Left ventricle myocardium inferior (tissue), 1 donor: ENCODE measurements at regions not wholly inside any gene's neighbourhood (a gene's known extent, or its start where the extent isn't known, plus 50 kb on each side); places are given as distances from the start of the nearest gene placed in this dataset.

ENCODE experiments used
- DNase-seq: peaks from one replicate; pipeline ENCODE4 v3.0.0-alpha.2; 2020
- H3K27ac ChIP-seq: fragments of 200-600 bp; replicated peaks from 2 replicates; pipeline ENCODE4 v1.8.0; 2021
- H3K27me3 ChIP-seq: fragments of 200-600 bp; 2 replicates; pipeline ENCODE4 v1.8.0; 2021; ENCODE audit warnings: low read depth
- H3K36me3 ChIP-seq: fragments of 200-600 bp; 2 replicates; pipeline ENCODE4 v1.8.0; 2021
- H3K4me1 ChIP-seq: fragments of 200-600 bp; 2 replicates; pipeline ENCODE4 v1.8.0; 2021
- H3K4me3 ChIP-seq: fragments of 200-600 bp; 2 replicates; pipeline ENCODE4 v1.8.0; 2021; ENCODE audit warnings: mild to moderate bottlenecking, moderate library complexity
- H3K9me3 ChIP-seq: fragments of 200-600 bp; replicated peaks from 2 replicates; pipeline ENCODE4 v1.8.0; 2021
- intact Hi-C: fragments of 100-400 bp; cut with micrococcal nuclease; formaldehyde crosslinking; loops from one replicate; pipeline ENCODE4 v1.11.0; 2022
- TF ChIP-seq, protein P1 (sequence below): fragments of 200-600 bp; IDR thresholded peaks from 2 replicates; pipeline ENCODE4 v1.8.0; 2021; ENCODE audit warnings: antibody characterized with exemption, mild to moderate bottlenecking, borderline replicate concordance
- donor health status: DM: no; HTN: yes; CAD: no; lungs with severe emphysema.

DNA sequence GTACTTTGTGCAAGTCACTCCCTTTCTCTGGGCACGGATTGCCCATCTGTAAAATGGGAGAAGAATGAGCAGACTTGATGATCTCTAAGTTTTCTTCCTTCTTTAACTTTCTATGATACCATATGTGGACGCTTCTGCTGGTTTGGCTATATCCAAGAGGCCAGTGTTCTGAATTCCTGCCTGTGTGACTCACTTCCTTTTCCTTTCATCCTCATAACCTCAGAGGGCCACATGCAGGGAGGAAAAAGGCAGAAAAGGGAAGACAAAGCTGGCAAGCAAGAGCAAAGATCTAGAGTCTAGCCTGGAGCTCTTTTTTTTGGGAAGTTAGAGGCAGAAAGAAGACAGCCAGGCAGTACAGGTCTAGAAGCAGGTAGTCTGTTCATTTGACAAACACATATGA, 151.2 kb downstream of the OMA1 start:
- intact Hi-C loops, result no loop called here
- Histone ChIP-seq H3K9me3 (no peaks in the 10 kb centered on the region), H3K36me3 (no peaks in the 10 kb centered on the region), H3K27ac (no peak overlapping the region), H3K4me1 (peaks cover 26% of the 10 kb centered on the region), H3K27me3 (no peaks in the 10 kb centered on the region), H3K4me3 (no peak overlapping the region)
- no peak for DNase-seq
- TF ChIP-seq, protein P1, sequence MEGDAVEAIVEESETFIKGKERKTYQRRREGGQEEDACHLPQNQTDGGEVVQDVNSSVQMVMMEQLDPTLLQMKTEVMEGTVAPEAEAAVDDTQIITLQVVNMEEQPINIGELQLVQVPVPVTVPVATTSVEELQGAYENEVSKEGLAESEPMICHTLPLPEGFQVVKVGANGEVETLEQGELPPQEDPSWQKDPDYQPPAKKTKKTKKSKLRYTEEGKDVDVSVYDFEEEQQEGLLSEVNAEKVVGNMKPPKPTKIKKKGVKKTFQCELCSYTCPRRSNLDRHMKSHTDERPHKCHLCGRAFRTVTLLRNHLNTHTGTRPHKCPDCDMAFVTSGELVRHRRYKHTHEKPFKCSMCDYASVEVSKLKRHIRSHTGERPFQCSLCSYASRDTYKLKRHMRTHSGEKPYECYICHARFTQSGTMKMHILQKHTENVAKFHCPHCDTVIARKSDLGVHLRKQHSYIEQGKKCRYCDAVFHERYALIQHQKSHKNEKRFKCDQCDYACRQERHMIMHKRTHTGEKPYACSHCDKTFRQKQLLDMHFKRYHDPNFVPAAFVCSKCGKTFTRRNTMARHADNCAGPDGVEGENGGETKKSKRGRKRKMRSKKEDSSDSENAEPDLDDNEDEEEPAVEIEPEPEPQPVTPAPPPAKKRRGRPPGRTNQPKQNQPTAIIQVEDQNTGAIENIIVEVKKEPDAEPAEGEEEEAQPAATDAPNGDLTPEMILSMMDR, result no peak

DNA sequence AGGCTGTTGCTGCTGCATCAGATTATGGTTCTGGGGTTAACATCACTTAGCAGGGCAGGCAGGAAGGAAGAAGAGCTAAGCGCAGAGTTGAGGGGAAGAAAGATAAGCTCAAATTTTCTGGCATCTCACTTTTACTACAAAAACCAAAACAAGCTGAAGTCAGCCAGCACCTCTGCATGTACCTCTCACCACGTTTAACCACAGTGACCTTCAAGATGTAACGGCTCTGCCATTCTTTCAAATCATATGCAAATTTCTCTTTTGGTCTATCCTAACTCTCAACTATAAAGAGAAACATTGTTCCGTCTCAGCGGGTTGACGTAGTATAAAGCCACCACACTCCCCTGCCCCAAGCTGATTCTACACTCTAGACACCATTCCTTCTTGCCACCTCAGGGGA, 154.4 kb downstream of the OMA1 start:
- Histone ChIP-seq H3K4me3 (no peak overlapping the region), H3K27me3 (no peaks in the 10 kb centered on the region), H3K4me1 (peaks cover 17% of the 10 kb centered on the region), H3K36me3 (no peaks in the 10 kb centered on the region), H3K9me3 (no peaks in the 10 kb centered on the region), H3K27ac (no peak overlapping the region)
- TF ChIP-seq, protein P1, result no peak
- intact Hi-C loops, result no loop called here
- DNase-seq, result no peak

DNA sequence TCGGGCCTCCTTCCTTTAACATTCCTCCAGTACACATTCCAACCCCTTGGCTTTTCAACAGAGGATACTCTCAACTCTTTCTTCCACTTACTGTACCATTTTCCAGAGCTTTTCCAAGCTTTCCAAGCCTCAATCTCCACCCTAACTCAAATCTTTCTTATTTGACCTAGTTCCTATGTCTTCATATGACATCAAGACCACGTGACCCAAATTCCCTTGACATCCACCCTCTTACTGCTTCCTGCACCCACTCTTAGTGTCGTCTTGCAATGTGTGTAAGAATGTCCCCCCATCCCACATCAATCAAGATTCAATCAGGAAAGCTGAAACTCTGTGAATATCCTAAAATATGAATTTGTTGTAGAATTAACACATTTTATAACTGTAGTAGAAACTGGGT, 155.0 kb downstream of the OMA1 start:
- no peak for DNase-seq
- intact Hi-C loops, result no loop called here

DNA sequence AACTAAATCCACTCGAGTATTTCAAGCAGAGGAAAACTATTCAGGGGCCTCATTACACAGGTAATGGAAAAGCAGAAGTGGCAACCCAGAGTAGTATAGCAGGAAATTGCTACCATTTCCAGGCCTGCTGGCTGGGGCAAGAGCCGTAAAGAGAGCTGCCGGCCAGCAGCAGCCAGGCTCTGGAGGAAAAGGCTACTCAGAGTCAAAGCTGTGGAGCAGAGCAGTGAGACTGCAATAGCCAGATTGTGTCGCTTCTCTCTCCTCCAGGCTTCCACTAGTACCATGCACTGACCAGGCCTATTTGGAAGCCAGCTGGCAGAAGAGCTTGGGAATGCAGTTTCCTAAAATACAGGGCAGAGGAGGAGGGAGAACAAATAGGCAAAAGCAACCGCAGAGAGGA, 155.5 kb downstream of the OMA1 start:
- Histone ChIP-seq H3K27me3 (no peaks in the 10 kb centered on the region), H3K36me3 (no peaks in the 10 kb centered on the region), H3K9me3 (no peaks in the 10 kb centered on the region), H3K4me1 (peaks cover 17% of the 10 kb centered on the region), H3K4me3 (no peak overlapping the region), H3K27ac (peak overlapping the region; percentile 38)
- peak; percentile 20 for DNase-seq
- intact Hi-C loops, result no loop called here
- TF ChIP-seq, protein P1, result no peak

More for the DNA sequence above, 155.0 kb downstream of the OMA1 start:
- peaks cover 17% of the 10 kb centered on the region for H3K4me1 ChIP-seq
- H3K9me3 ChIP-seq, result no peaks in the 10 kb centered on the region
- TF ChIP-seq, protein P1, result no peak
- no peaks in the 10 kb centered on the region for H3K36me3 ChIP-seq
- no peak overlapping the region for H3K4me3 ChIP-seq
- no peaks in the 10 kb centered on the region for H3K27me3 ChIP-seq
- no peak overlapping the region for H3K27ac ChIP-seq

DNA sequence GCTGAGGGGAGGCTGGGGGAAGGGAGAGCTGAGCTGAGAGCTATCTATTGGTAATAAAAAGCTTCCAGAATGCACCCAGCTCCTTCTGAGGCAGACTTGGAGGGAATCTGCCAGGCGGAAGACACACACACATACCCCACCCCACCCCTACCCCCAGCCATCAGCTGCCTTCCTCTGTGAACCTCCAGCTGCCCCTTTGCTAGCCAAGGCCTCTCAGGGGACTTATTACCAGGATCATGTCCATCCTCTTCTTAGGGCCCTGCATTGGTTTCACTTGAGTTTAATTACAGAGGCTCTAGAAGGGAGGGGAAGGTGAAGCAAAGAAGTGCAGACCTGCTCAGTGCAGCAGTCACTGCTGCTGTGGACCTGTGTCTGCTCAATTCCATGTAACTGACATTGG, 156.4 kb downstream of the OMA1 start:
- intact Hi-C loops, result no loop called here
- TF ChIP-seq, protein P1, result no peak
- no peak for DNase-seq

DNA sequence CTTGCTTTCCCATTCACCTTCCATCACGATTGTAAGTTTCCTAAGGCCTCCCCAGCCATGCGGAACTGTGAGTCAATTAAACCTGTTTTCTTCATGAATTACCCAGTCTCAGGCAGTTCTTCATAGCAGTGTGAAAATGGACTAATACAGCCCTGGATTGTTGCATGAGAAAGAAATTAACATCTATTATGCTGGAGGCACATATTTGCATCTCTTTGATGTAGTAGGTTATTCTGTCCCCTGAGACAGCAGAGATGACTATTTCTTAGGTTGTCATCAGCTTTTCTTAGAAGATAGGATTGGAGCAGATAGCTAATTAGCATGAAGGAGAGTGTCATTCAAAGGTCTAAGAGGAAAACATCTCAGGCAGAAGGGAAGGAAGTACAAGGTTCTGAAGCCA, 166.2 kb downstream of the OMA1 start:
- no peak for DNase-seq
- TF ChIP-seq, protein P1, result no peak
- Histone ChIP-seq H3K27me3 (no peaks in the 10 kb centered on the region), H3K9me3 (peaks cover 13% of the 10 kb centered on the region), H3K36me3 (no peaks in the 10 kb centered on the region), H3K27ac (no peak overlapping the region), H3K4me1 (no peaks in the 10 kb centered on the region), H3K4me3 (no peak overlapping the region)
- intact Hi-C loops, result no loop called here

More for the DNA sequence above, 156.4 kb downstream of the OMA1 start:
- Histone ChIP-seq H3K27ac (no peak overlapping the region), H3K36me3 (no peaks in the 10 kb centered on the region), H3K9me3 (no peaks in the 10 kb centered on the region), H3K4me3 (no peak overlapping the region), H3K4me1 (peaks cover 10% of the 10 kb centered on the region), H3K27me3 (no peaks in the 10 kb centered on the region)
